Neural progenitor cell (in vitro differentiated cells): ENCODE measurements at regions not wholly inside any gene's neighbourhood (a gene's known extent, or its start where the extent isn't known, plus 50 kb on each side); places are given as distances from the start of the nearest gene placed in this dataset.

ENCODE experiments used
- DNase-seq: peaks from one replicate; pipeline ENCODE4 v3.0.0-alpha.2; 2016; ENCODE audit warnings: low spot score
- H2AFZ ChIP-seq: fragments of 200-600 bp; sonication (generic); replicated peaks from 2 replicates; pipeline ENCODE4 v1.6.1; 2016; ENCODE audit warnings: antibody characterized with exemption
- H3F3A ChIP-seq: fragments of 200-600 bp; sonication (generic); 2 replicates; pipeline ENCODE4 v1.6.1; 2016; ENCODE audit warnings: antibody characterized with exemption, low read depth
- H3K27ac ChIP-seq: fragments of 200-600 bp; sonication (generic); 2 replicates; pipeline ENCODE4 v1.5.1; 2016; ENCODE audit warnings: mild to moderate bottlenecking
- H3K27me3 ChIP-seq: fragments of 200-600 bp; sonication (generic); 2 replicates; pipeline ENCODE4 v1.6.1; 2016; ENCODE audit warnings: mild to moderate bottlenecking, moderate library complexity
- H3K36me3 ChIP-seq: fragments of 200-600 bp; sonication (generic); 2 replicates; pipeline ENCODE4 v1.5.1; 2016
- H3K4me1 ChIP-seq: fragments of 200-600 bp; sonication (generic); 2 replicates; pipeline ENCODE4 v1.6.1; 2016; ENCODE audit warnings: mixed run types
- H3K4me2 ChIP-seq: fragments of 200-600 bp; sonication (generic); 2 replicates; pipeline ENCODE4 v1.6.1; 2016
- H3K4me3 ChIP-seq: fragments of 200-600 bp; sonication (generic); 2 replicates; pipeline ENCODE4 v1.5.1; 2016
- H3K79me2 ChIP-seq: fragments of 200-600 bp; sonication (generic); 2 replicates; pipeline ENCODE4 v1.6.1; 2016; ENCODE audit warnings: low read depth
- H3K9ac ChIP-seq: fragments of 200-600 bp; sonication (generic); 2 replicates; pipeline ENCODE4 v1.6.1; 2016
- H3K9me3 ChIP-seq: fragments of 200-600 bp; sonication (generic); 2 replicates; pipeline ENCODE4 v1.5.1; 2016; ENCODE audit warnings: low read depth
- H4K20me1 ChIP-seq: fragments of 200-600 bp; sonication (generic); 2 replicates; pipeline ENCODE4 v1.6.1; 2016; ENCODE audit warnings: low read depth
- H3K27ac Mint-ChIP-seq: 3 replicates; pipeline ENCODE4 v1.8.0; 2021; ENCODE audit warnings: mixed read lengths
- H3K27me3 Mint-ChIP-seq: 2 replicates; pipeline ENCODE4 v1.8.0; 2022; ENCODE audit warnings: low read depth, mild to moderate bottlenecking, inconsistent platforms, moderate library complexity, mixed read lengths; ENCODE audit not compliant: insufficient read depth
- H3K36me3 Mint-ChIP-seq: 3 replicates; pipeline ENCODE4 v1.8.0; 2021; ENCODE audit warnings: mixed read lengths
- H3K4me1 Mint-ChIP-seq: 3 replicates; pipeline ENCODE4 v1.8.0; 2021; ENCODE audit warnings: mixed read lengths
- H3K4me3 Mint-ChIP-seq: 3 replicates; pipeline ENCODE4 v1.8.0; 2021; ENCODE audit warnings: mild to moderate bottlenecking, moderate library complexity, mixed read lengths
- H3K9me3 Mint-ChIP-seq: 3 replicates; pipeline ENCODE4 v1.8.0; 2020; ENCODE audit warnings: mixed read lengths
- EZH2 ChIP-seq: fragments of 200-600 bp; sonication (generic); IDR thresholded peaks from 2 replicates; pipeline ENCODE4 v1.6.1; 2017; ENCODE audit warnings: antibody characterized with exemption, mild to moderate bottlenecking, moderate library complexity
- EZH2phosphoT487 ChIP-seq: fragments of 200-600 bp; sonication (generic); IDR thresholded peaks from 2 replicates; pipeline ENCODE4 v1.6.1; 2017; ENCODE audit warnings: antibody characterized with exemption
- TF ChIP-seq, protein P1 (sequence below): fragments of 200-600 bp; sonication (generic); IDR thresholded peaks from 2 replicates; pipeline ENCODE4 v1.5.1; 2017; ENCODE audit warnings: antibody characterized with exemption, mild to moderate bottlenecking

DNA sequence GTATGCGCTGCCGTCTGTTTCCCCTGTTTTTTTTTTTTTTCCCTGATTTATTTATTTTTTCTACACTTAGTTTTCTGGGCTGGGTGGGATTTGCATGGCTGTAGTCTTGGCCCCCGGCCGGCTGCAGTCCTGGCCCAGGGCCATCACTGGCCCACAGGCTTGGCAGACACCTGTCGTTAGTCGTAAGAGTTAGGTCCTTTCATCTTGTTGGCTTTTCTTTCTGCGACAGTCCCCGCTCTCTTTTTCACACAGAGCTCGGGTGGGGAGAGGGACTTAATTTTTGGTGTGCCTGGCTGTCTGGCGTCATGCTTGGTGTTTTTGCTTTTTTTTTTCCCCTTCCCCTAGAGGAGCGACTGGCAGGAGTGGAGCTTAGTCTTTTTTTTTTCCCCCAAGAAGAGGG is 183.4 kb downstream of the KLF13 start:
- no peaks in the 10 kb centered on the region for H3K4me1 Mint-ChIP-seq
- peaks cover 15% of the 10 kb centered on the region for H3F3A ChIP-seq
- H3K27me3 ChIP-seq, result no peaks in the 10 kb centered on the region
- no peak overlapping the region for H3K9ac ChIP-seq
- H2AFZ ChIP-seq, result no peak overlapping the region
- no peaks in the 10 kb centered on the region for H3K36me3 Mint-ChIP-seq
- TF ChIP-seq EZH2phosphoT487, result no peak
- no peak for TF ChIP-seq EZH2
- TF ChIP-seq, protein P1, sequence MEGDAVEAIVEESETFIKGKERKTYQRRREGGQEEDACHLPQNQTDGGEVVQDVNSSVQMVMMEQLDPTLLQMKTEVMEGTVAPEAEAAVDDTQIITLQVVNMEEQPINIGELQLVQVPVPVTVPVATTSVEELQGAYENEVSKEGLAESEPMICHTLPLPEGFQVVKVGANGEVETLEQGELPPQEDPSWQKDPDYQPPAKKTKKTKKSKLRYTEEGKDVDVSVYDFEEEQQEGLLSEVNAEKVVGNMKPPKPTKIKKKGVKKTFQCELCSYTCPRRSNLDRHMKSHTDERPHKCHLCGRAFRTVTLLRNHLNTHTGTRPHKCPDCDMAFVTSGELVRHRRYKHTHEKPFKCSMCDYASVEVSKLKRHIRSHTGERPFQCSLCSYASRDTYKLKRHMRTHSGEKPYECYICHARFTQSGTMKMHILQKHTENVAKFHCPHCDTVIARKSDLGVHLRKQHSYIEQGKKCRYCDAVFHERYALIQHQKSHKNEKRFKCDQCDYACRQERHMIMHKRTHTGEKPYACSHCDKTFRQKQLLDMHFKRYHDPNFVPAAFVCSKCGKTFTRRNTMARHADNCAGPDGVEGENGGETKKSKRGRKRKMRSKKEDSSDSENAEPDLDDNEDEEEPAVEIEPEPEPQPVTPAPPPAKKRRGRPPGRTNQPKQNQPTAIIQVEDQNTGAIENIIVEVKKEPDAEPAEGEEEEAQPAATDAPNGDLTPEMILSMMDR, result no peak
- H3K4me3 ChIP-seq, result no peak overlapping the region
- H3K9me3 ChIP-seq, result no peaks in the 10 kb centered on the region
- no peaks in the 10 kb centered on the region for H3K79me2 ChIP-seq
- H3K9me3 Mint-ChIP-seq, result no peaks in the 10 kb centered on the region
- no peak for DNase-seq
- H3K27ac Mint-ChIP-seq, result no peak overlapping the region
- no peak overlapping the region for H3K4me2 ChIP-seq
- peaks cover 2% of the 10 kb centered on the region for H3K27me3 Mint-ChIP-seq
- no peaks in the 10 kb centered on the region for H3K36me3 ChIP-seq
- H4K20me1 ChIP-seq, result no peaks in the 10 kb centered on the region
- H3K4me3 Mint-ChIP-seq, result no peak overlapping the region
- no peaks in the 10 kb centered on the region for H3K4me1 ChIP-seq
- H3K27ac ChIP-seq, result no peak overlapping the region

DNA sequence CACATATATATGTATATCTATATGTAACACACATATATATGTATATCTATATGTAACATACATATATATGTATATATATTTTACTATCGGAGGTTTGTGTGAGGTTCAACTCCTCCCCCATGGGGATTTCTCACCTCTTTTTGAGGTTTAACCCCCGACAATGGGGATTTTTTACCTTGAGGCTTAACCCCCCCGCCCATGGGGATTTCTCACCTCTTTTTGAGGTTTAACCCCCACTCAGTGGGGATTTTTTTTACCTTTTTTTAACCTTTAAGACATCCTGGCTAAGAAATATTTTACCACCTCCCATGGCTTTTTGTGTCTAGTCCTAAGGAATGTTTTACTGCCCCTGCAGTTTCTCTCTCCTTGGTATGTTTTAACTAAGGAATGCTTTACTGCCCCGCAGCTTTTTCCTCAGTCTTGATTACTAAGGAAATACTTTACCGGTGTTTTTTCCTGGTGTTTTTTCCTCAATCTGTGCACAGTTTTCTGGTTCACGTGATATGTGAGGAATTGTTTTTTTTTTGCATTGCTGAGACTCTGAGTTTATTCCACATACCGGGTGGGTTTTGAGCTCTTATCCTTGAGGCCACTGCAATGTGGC is 185.2 kb downstream of the KLF13 start:
- no peaks in the 10 kb centered on the region for H3K9me3 Mint-ChIP-seq
- H3K9me3 ChIP-seq, result no peaks in the 10 kb centered on the region
- H4K20me1 ChIP-seq, result no peaks in the 10 kb centered on the region
- no peak overlapping the region for H2AFZ ChIP-seq
- TF ChIP-seq EZH2 (no peak), EZH2phosphoT487 (no peak)
- TF ChIP-seq, protein P1, result no peak
- no peaks in the 10 kb centered on the region for H3K27me3 ChIP-seq
- no peak overlapping the region for H3K27ac Mint-ChIP-seq
- H3F3A ChIP-seq, result peaks cover 15% of the 10 kb centered on the region
- no peak for DNase-seq
- H3K79me2 ChIP-seq, result no peaks in the 10 kb centered on the region
- no peak overlapping the region for H3K4me2 ChIP-seq
- no peaks in the 10 kb centered on the region for H3K36me3 ChIP-seq
- no peaks in the 10 kb centered on the region for H3K4me1 Mint-ChIP-seq
- H3K27me3 Mint-ChIP-seq, result peaks cover 7% of the 10 kb centered on the region
- no peaks in the 10 kb centered on the region for H3K4me1 ChIP-seq
- no peaks in the 10 kb centered on the region for H3K36me3 Mint-ChIP-seq
- no peak overlapping the region for H3K4me3 ChIP-seq
- H3K27ac ChIP-seq, result no peak overlapping the region
- H3K9ac ChIP-seq, result no peak overlapping the region
- no peak overlapping the region for H3K4me3 Mint-ChIP-seq

DNA sequence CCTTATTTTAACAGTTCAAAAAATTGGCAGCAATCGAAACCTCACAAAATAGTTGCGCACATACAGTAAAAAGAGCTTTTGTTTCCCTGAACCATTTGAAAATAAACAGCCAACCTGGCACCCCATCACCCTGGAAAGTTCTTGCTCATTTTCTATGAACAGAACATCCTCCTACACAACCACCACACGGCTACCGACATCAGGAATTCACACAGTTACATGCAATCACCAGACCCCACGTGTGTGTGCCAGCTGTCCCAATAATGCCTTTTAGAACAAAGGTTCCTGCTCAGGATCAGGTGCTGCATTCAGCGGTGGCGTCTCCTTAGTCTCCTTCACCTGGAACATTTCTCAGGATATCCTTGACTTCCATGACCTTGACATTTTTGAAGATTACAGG is 186.5 kb downstream of the KLF13 start:
- no peak overlapping the region for H3K27ac Mint-ChIP-seq
- Histone ChIP-seq H3K4me1 (no peaks in the 10 kb centered on the region), H2AFZ (no peak overlapping the region), H3K27me3 (no peaks in the 10 kb centered on the region), H3K9ac (no peak overlapping the region), H3F3A (peaks cover 15% of the 10 kb centered on the region), H3K9me3 (no peaks in the 10 kb centered on the region), H3K27ac (no peak overlapping the region), H3K4me3 (no peak overlapping the region), H3K4me2 (no peak overlapping the region), H3K79me2 (no peaks in the 10 kb centered on the region), H4K20me1 (no peaks in the 10 kb centered on the region), H3K36me3 (no peaks in the 10 kb centered on the region)
- TF ChIP-seq, protein P1, result no peak
- TF ChIP-seq EZH2, result no peak
- TF ChIP-seq EZH2phosphoT487, result no peak
- no peak overlapping the region for H3K4me3 Mint-ChIP-seq
- no peak for DNase-seq
- H3K9me3 Mint-ChIP-seq, result no peaks in the 10 kb centered on the region
- H3K4me1 Mint-ChIP-seq, result no peaks in the 10 kb centered on the region
- H3K36me3 Mint-ChIP-seq, result no peaks in the 10 kb centered on the region
- H3K27me3 Mint-ChIP-seq, result peaks cover 7% of the 10 kb centered on the region
